Gastrocnemius medialis (tissue), 4 donors: ENCODE measurements at regions not wholly inside any gene's neighbourhood (a gene's known extent, or its start where the extent isn't known, plus 50 kb on each side); places are given as distances from the start of the nearest gene placed in this dataset.

ENCODE experiments used
- POLR2A ChIP-seq, 2 donors: fragments of 450-650 bp; IDR thresholded peaks; one replicate each; pipeline ENCODE4 v1.6.1; 2017; ENCODE audit warnings: antibody characterized with exemption in 2 of 2, mild to moderate bottlenecking in 2 of 2, moderate library complexity in 2 of 2
- TF ChIP-seq, protein P1 (sequence below), 5 experiments: fragments of 450-650 bp in 3 of 5; fragments of 200-600 bp in 2 of 5; sonication (generic) in 2 of 5; IDR thresholded peaks in 4 of 5; conservative IDR thresholded peaks in 1 of 5; 1 replicate in 4 of 5; 2 replicates in 1 of 5; pipeline ENCODE4 v1.5.1; 2016 to 2019; ENCODE audit warnings: antibody characterized with exemption in 5 of 5, mild to moderate bottlenecking in 3 of 5, moderate library complexity in 3 of 5

GRCh38 chr19:20357921-20358320 is 190.9 kb downstream of the ZNF486 start:
- TF ChIP-seq, protein P1, sequence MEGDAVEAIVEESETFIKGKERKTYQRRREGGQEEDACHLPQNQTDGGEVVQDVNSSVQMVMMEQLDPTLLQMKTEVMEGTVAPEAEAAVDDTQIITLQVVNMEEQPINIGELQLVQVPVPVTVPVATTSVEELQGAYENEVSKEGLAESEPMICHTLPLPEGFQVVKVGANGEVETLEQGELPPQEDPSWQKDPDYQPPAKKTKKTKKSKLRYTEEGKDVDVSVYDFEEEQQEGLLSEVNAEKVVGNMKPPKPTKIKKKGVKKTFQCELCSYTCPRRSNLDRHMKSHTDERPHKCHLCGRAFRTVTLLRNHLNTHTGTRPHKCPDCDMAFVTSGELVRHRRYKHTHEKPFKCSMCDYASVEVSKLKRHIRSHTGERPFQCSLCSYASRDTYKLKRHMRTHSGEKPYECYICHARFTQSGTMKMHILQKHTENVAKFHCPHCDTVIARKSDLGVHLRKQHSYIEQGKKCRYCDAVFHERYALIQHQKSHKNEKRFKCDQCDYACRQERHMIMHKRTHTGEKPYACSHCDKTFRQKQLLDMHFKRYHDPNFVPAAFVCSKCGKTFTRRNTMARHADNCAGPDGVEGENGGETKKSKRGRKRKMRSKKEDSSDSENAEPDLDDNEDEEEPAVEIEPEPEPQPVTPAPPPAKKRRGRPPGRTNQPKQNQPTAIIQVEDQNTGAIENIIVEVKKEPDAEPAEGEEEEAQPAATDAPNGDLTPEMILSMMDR (IDR thresholded peaks at IDR 0.05 in 4 of 5, conservative IDR thresholded peaks at IDR 0.05 in 1 of 5): no peak
- TF ChIP-seq POLR2A (IDR thresholded peaks at IDR 0.05): no peak
